H1 (cell line): ENCODE measurements at regions not wholly inside any gene's neighbourhood (a gene's known extent, or its start where the extent isn't known, plus 50 kb on each side); places are given as distances from the start of the nearest gene placed in this dataset.
"Not testable (repeated sequence)": the region's sequence is repeated elsewhere in the genome, so short reads cannot be mapped to it uniquely, and the experiment has no call there.

Source experiments
- CTCF ChIA-PET: fragments of 300-600 bp; sonication (Branson Sonifier 250); formaldehyde crosslinking; loops from one replicate; lab custom pipeline; 2021; ENCODE audit not compliant: partially characterized antibody; lab: Charles Lee
- POLR2A ChIA-PET: fragments of 300-600 bp; sonication (Branson Sonifier 250); formaldehyde crosslinking; loops from one replicate; lab custom pipeline; 2021; ENCODE audit warnings: inconsistent platforms; ENCODE audit not compliant: partially characterized antibody; lab: Charles Lee
- DNase-seq, 2 experiments: peaks; one replicate each; pipeline versions ENCODE4 v3.0.0 to v3.0.0-alpha.2; 2010 to 2022; ENCODE audit warnings: low spot score in 2 of 2, low read depth in 1 of 2, mixed read lengths in 1 of 2
- FAIRE-seq: peaks from 2 replicates; lab custom pipeline; 2011; peaks lifted over from hg19 to GRCh38; lab: Jason Lieb, UNC
- H2AFZ ChIP-seq: 2 replicates; pipeline ENCODE4 v1.8.1; 2012; ENCODE audit warnings: low read length, inconsistent platforms
- H2AK5ac ChIP-seq: 2 replicates; pipeline ENCODE4 v1.6.1; 2013; ENCODE audit warnings: low read depth, low read length
- H2BK120ac ChIP-seq: replicated peaks from 2 replicates; pipeline ENCODE3; 2013; ENCODE audit warnings: low read depth, low read length, inconsistent platforms
- H2BK12ac ChIP-seq: 2 replicates; pipeline ENCODE4 v1.6.1; 2013; ENCODE audit warnings: low read depth, low read length
- H2BK15ac ChIP-seq: 2 replicates; pipeline ENCODE4 v1.6.1; 2013; ENCODE audit warnings: low read length
- H2BK20ac ChIP-seq: 2 replicates; pipeline ENCODE4 v1.6.1; 2013; ENCODE audit warnings: low read length
- H2BK5ac ChIP-seq: 2 replicates; pipeline ENCODE4 v1.6.1; 2013; ENCODE audit warnings: low read depth, low read length
- H3K14ac ChIP-seq: 2 replicates; pipeline ENCODE4 v1.6.1; 2013; ENCODE audit warnings: inconsistent platforms; ENCODE audit not compliant: insufficient read length
- H3K18ac ChIP-seq: 2 replicates; pipeline ENCODE4 v1.6.1; 2013; ENCODE audit warnings: low read length; ENCODE audit errors: extremely low read depth
- H3K23ac ChIP-seq: 2 replicates; pipeline ENCODE4 v1.6.1; 2013; ENCODE audit warnings: inconsistent platforms; ENCODE audit not compliant: insufficient read length
- H3K23me2 ChIP-seq: 2 replicates; pipeline ENCODE4 v1.6.1; 2013; ENCODE audit warnings: low read depth, low read length
- H3K27ac ChIP-seq: 2 replicates; pipeline ENCODE4 v1.6.1; 2011; ENCODE audit warnings: low read depth, low read length, inconsistent platforms
- H3K27me3 ChIP-seq, 4 experiments: replicated peaks in 1 of 4; 1 replicate in 1 of 4; 2 replicates in 3 of 4; pipeline versions ENCODE4 v1.6.1 to v1.8.1; 2011 to 2013; ENCODE audit warnings: low read length in 3 of 4, mild to moderate bottlenecking in 3 of 4, inconsistent platforms in 2 of 4, mixed read lengths in 2 of 4, moderate library complexity in 1 of 4; ENCODE audit not compliant: control insufficient read depth in 3 of 4, insufficient read depth in 3 of 4; ENCODE audit errors: extremely low read depth in 1 of 4
- H3K36me3 ChIP-seq, 4 experiments: 2 replicates each; pipeline versions ENCODE4 v1.6.1 to v1.8.1; 2011 to 2013; ENCODE audit warnings: mild to moderate bottlenecking in 4 of 4, low read length in 3 of 4, moderate library complexity in 2 of 4, control low read depth in 1 of 4, inconsistent platforms in 1 of 4; ENCODE audit not compliant: insufficient read depth in 4 of 4, control insufficient read depth in 2 of 4
- H3K4ac ChIP-seq: replicated peaks from 2 replicates; pipeline ENCODE3; 2013; ENCODE audit warnings: low read length, low read depth, mixed read lengths, inconsistent platforms; ENCODE audit not compliant: insufficient read length
- H3K4me1 ChIP-seq, 4 experiments: replicated peaks in 1 of 4; 1 replicate in 1 of 4; 2 replicates in 3 of 4; pipeline versions ENCODE4 v1.6.1 to v1.8.1; 2011 to 2013; ENCODE audit warnings: low read length in 3 of 4, inconsistent platforms in 2 of 4, mixed read lengths in 1 of 4; ENCODE audit not compliant: insufficient read depth in 4 of 4, control insufficient read depth in 3 of 4
- H3K4me2 ChIP-seq, 2 experiments: 2 replicates each; pipeline versions ENCODE4 v1.6.1 to v1.8.1; 2011 to 2013; ENCODE audit warnings: low read depth in 2 of 2, low read length in 2 of 2, control low read depth in 1 of 2, inconsistent platforms in 1 of 2, mild to moderate bottlenecking in 1 of 2; ENCODE audit not compliant: insufficient read depth in 1 of 2
- H3K4me3 ChIP-seq, 4 experiments: fragments of 200-600, 300-600 bp in 1 of 4; sonication (generic), shearing (Covaris generic), sonication (Bioruptor Twin) in 1 of 4; 2 replicates each; pipeline versions ENCODE4 v1.5.1 to v1.8.1; 2011 to 2016; ENCODE audit warnings: low read length in 4 of 4, low read depth in 3 of 4, control low read depth in 2 of 4, inconsistent platforms in 2 of 4, mild to moderate bottlenecking in 2 of 4, mixed read lengths in 1 of 4, moderate library complexity in 1 of 4; ENCODE audit not compliant: insufficient read depth in 2 of 4; ENCODE audit errors: extremely low read depth in 1 of 4
- H3K56ac ChIP-seq: replicated peaks from 2 replicates; pipeline ENCODE3; 2013; ENCODE audit warnings: low read depth, mild to moderate bottlenecking, mixed read lengths, low read length, inconsistent platforms; ENCODE audit not compliant: insufficient read length
- H3K79me1 ChIP-seq: 2 replicates; pipeline ENCODE4 v1.6.1; 2013; ENCODE audit warnings: low read depth, low read length, control low read depth
- H3K79me2 ChIP-seq, 2 experiments: 2 replicates each; pipeline versions ENCODE4 v1.6.1 to v1.8.1; 2012 to 2013; ENCODE audit warnings: low read length in 2 of 2, mild to moderate bottlenecking in 2 of 2, inconsistent platforms in 1 of 2; ENCODE audit not compliant: insufficient read depth in 2 of 2, control insufficient read depth in 1 of 2
- H3K9ac ChIP-seq, 4 experiments: replicated peaks in 1 of 4; 1 replicate in 1 of 4; 2 replicates in 3 of 4; pipeline versions ENCODE4 v1.6.1 to v1.8.1; 2011 to 2013; ENCODE audit warnings: low read depth in 3 of 4, low read length in 3 of 4, control low read depth in 2 of 4, mild to moderate bottlenecking in 2 of 4, moderate library complexity in 2 of 4, inconsistent platforms in 1 of 4; ENCODE audit errors: extremely low read depth in 1 of 4
- H3K9me3 ChIP-seq, 2 experiments: 2 replicates each; pipeline versions ENCODE4 v1.6.1 to v1.8.1; 2012 to 2013; ENCODE audit warnings: mild to moderate bottlenecking in 2 of 2, moderate library complexity in 2 of 2, control low read depth in 1 of 2, inconsistent platforms in 1 of 2, low read depth in 1 of 2, low read length in 1 of 2, mixed read lengths in 1 of 2; ENCODE audit not compliant: insufficient read depth in 2 of 2
- H4K20me1 ChIP-seq, 2 experiments: replicated peaks in 1 of 2; 2 replicates each; pipeline versions ENCODE3 to v1.8.1; 2011 to 2013; ENCODE audit warnings: inconsistent platforms in 2 of 2, low read length in 2 of 2, mild to moderate bottlenecking in 1 of 2; ENCODE audit not compliant: insufficient read depth in 2 of 2, control insufficient read depth in 1 of 2
- H4K5ac ChIP-seq: 2 replicates; pipeline ENCODE4 v1.6.1; 2013; ENCODE audit warnings: low read length, low read depth, mixed read lengths, inconsistent platforms; ENCODE audit not compliant: insufficient read length
- H4K8ac ChIP-seq: 2 replicates; pipeline ENCODE4 v1.8.0; 2013; ENCODE audit warnings: mild to moderate bottlenecking, moderate library complexity, low read length, inconsistent platforms; ENCODE audit not compliant: insufficient read depth; ENCODE audit errors: extremely low read depth
- H4K91ac ChIP-seq: replicated peaks from 2 replicates; pipeline ENCODE3; 2013; ENCODE audit warnings: low read length, mixed read lengths, inconsistent platforms; ENCODE audit not compliant: insufficient read length
- WGBS, 2 experiments: shearing (Covaris generic) in 1 of 2; methylation state at CpG; one replicate each; pipeline versions ENCODE4 v1.1.6 to v1.1.7; 2013 to 2015; ENCODE audit warnings: low lambda C conversion rate in 2 of 2, mixed read lengths in 2 of 2, inconsistent platforms in 1 of 2, low coverage in 1 of 2, missing lambda C conversion rate in 1 of 2; ENCODE audit not compliant: insufficient replicate concordance in 2 of 2, insufficient coverage in 1 of 2, insufficient read length in 1 of 2; ENCODE audit errors: extremely low coverage in 1 of 2, missing lambda C conversion rate in 1 of 2; 5-methylcytosine and 5-hydroxymethylcytosine counted together

DNA sequence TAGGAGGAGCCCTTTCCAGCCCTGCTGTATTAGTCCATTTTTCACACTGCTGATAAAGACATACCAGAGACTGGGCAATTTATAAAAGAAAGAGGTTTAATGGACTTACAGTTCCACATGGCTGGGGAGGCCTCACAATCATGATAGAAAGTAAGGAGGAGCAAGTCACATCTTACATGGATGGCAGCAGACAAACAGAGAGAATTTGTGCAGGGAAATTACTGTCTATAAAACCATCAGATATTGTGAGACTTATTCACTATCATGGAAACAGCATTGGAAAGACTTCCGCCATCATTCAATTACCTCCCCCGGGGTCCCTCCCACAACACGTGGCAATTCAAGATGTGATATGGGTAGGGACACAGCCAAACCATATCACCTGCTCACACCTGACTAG, 744.3 kb upstream of the SLITRK5 start:
- H2AFZ ChIP-seq, H3K4me3 ChIP-seq, H4K20me1 ChIP-seq, H2BK20ac ChIP-seq, H2AK5ac ChIP-seq, H3K79me2 ChIP-seq, H2BK15ac ChIP-seq, H3K23ac ChIP-seq, H3K4ac ChIP-seq, DNase-seq, H3K36me3 ChIP-seq, H3K9me3 ChIP-seq, H3K56ac ChIP-seq, H3K18ac ChIP-seq, H2BK120ac ChIP-seq, H3K23me2 ChIP-seq, H3K4me1 ChIP-seq, H3K4me2 ChIP-seq, H3K9ac ChIP-seq, H4K91ac ChIP-seq, H4K5ac ChIP-seq, H3K27me3 ChIP-seq, H3K27ac ChIP-seq, H2BK5ac ChIP-seq, H3K14ac ChIP-seq, H4K8ac ChIP-seq, H3K79me1 ChIP-seq, FAIRE-seq, H2BK12ac ChIP-seq, POLR2A ChIA-PET: not testable (repeated sequence)
- 91% methylated on average over 3 of the region's 3 CpGs; no CpG with 5 or more reads in 1 of the 2 experiments for WGBS, 2 experiments
- CTCF ChIA-PET = interaction anchor here (1.6 kb wide), 1 partner anchor 20 kb away, joined by 4 read pairs; no protein-coding TSS in a partner anchor
